ENCODE measurements at regions not wholly inside any gene's neighbourhood (a gene's known extent, or its start where the extent isn't known, plus 50 kb on each side); places are given as distances from the start of the nearest gene placed in this dataset.

DNA sequence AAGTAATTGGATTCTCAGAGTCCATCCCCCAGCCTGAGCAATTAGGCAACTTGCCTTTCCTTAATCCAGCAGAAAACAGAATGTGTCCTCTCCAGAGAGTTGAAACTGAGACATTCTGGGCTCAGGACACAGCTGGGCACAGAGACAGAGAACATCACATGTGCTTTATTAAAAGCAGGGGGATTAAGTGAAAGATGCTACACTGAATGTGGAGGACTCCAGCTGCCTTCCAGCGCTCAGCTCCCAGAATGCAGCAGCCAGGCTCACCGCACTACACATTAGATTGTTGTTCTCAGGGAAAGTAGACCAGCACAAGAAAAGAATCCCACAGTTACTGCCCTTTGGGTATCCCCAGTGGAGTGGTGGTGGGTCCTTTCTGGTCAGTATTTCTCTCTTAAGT, 141.6 kb upstream of the IL12B start:
- Histone ChIP-seq H3K4me2 (ENCODE audit: insufficient read depth, low read length) (no peak overlapping the region), H3K9me3 (ENCODE audit: low read depth, low read length) (peaks cover 6% of the 10 kb centered on the region), H3K4me3 (ENCODE audit: insufficient read depth, low read length) (no peak overlapping the region), H3K27me3 (ENCODE audit: insufficient read depth, low read length) (no peaks in the 10 kb centered on the region), H4K20me1 (ENCODE audit: insufficient read depth, low read length) (no peaks in the 10 kb centered on the region), H3K36me3 (ENCODE audit: insufficient read depth, low read length) (no peaks in the 10 kb centered on the region), H3K27ac (ENCODE audit: low read depth, low read length) (no peak overlapping the region), H2AFZ (ENCODE audit: low read length) (peak overlapping the region; percentile 58), H3K4me1 (ENCODE audit: insufficient read depth, low read length) (peaks cover 8% of the 10 kb centered on the region), H3K79me2 (ENCODE audit: insufficient read depth, low read length) (no peaks in the 10 kb centered on the region)
- no peak for DNase-seq (ENCODE audit: insufficient read length, low spot score, missing footprints)
- TF ChIP-seq, protein P1, sequence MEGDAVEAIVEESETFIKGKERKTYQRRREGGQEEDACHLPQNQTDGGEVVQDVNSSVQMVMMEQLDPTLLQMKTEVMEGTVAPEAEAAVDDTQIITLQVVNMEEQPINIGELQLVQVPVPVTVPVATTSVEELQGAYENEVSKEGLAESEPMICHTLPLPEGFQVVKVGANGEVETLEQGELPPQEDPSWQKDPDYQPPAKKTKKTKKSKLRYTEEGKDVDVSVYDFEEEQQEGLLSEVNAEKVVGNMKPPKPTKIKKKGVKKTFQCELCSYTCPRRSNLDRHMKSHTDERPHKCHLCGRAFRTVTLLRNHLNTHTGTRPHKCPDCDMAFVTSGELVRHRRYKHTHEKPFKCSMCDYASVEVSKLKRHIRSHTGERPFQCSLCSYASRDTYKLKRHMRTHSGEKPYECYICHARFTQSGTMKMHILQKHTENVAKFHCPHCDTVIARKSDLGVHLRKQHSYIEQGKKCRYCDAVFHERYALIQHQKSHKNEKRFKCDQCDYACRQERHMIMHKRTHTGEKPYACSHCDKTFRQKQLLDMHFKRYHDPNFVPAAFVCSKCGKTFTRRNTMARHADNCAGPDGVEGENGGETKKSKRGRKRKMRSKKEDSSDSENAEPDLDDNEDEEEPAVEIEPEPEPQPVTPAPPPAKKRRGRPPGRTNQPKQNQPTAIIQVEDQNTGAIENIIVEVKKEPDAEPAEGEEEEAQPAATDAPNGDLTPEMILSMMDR (IDR thresholded peaks at IDR 0.05; ENCODE audit: extremely low read depth, low read depth, low read length), result no peak

DNA sequence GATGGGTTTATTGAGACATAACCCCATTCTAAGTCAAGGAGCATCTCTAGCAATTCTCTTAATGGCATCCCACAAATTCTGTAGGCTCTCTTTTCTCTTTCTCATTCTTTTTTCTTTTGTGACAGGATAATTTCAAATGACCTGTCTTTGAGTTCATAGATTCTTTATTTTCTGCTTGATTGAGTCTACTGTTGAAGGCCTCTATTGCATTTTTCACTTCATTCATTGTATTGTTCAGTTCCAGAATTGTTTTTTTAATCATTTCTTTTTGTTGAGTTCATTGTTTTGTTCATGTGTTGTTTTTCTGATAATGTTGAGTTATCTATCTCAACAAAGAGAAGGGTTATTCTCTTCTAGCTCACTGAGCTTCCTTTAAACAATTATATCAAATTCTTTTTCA, 144.7 kb upstream of the IL12B start:
- no peak overlapping the region for H3K27ac ChIP-seq (ENCODE audit: low read depth, low read length)
- no peak overlapping the region for H3K4me3 ChIP-seq (ENCODE audit: insufficient read depth, low read length)
- H2AFZ ChIP-seq (ENCODE audit: low read length), result no peak overlapping the region
- H3K9me3 ChIP-seq (ENCODE audit: low read depth, low read length), result peaks cover 6% of the 10 kb centered on the region
- no peaks in the 10 kb centered on the region for H3K79me2 ChIP-seq (ENCODE audit: insufficient read depth, low read length)
- no peaks in the 10 kb centered on the region for H4K20me1 ChIP-seq (ENCODE audit: insufficient read depth, low read length)
- no peak overlapping the region for H3K4me2 ChIP-seq (ENCODE audit: insufficient read depth, low read length)
- DNase-seq (ENCODE audit: insufficient read length, low spot score, missing footprints), result no peak
- peaks cover 2% of the 10 kb centered on the region for H3K4me1 ChIP-seq (ENCODE audit: insufficient read depth, low read length)
- H3K27me3 ChIP-seq (ENCODE audit: insufficient read depth, low read length), result no peaks in the 10 kb centered on the region
- TF ChIP-seq, protein P1 (IDR thresholded peaks at IDR 0.05; ENCODE audit: extremely low read depth, low read depth, low read length), result no peak
- no peaks in the 10 kb centered on the region for H3K36me3 ChIP-seq (ENCODE audit: insufficient read depth, low read length)

DNA sequence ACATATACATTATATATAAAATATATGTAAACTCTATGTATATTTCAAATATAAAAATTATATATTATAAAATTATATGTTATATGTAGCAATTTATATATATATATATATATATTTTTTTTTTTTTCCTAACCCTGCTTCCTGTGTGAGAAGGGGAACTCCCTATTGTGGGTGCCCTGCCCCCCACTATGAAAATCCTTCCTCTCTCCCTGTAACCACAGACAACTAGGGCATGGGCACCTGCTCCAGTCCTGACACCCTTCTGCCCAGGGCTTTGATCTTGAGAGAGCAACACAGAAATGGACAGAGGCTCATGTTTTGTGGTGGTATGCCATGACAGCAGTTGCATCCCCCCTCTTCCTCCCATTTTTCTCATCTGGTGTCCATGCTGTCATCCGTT, 148.7 kb upstream of the IL12B start:
- no peak for DNase-seq (ENCODE audit: insufficient read length, low spot score, missing footprints)
- Histone ChIP-seq H3K4me1 (ENCODE audit: insufficient read depth, low read length) (no peaks in the 10 kb centered on the region), H2AFZ (ENCODE audit: low read length) (no peak overlapping the region), H4K20me1 (ENCODE audit: insufficient read depth, low read length) (no peaks in the 10 kb centered on the region), H3K4me2 (ENCODE audit: insufficient read depth, low read length) (no peak overlapping the region), H3K9me3 (ENCODE audit: low read depth, low read length) (peaks cover 6% of the 10 kb centered on the region), H3K4me3 (ENCODE audit: insufficient read depth, low read length) (no peak overlapping the region), H3K36me3 (ENCODE audit: insufficient read depth, low read length) (no peaks in the 10 kb centered on the region), H3K27me3 (ENCODE audit: insufficient read depth, low read length) (no peaks in the 10 kb centered on the region), H3K79me2 (ENCODE audit: insufficient read depth, low read length) (no peaks in the 10 kb centered on the region), H3K27ac (ENCODE audit: low read depth, low read length) (no peak overlapping the region)
- TF ChIP-seq, protein P1 (IDR thresholded peaks at IDR 0.05; ENCODE audit: extremely low read depth, low read depth, low read length), result no peak

DNA sequence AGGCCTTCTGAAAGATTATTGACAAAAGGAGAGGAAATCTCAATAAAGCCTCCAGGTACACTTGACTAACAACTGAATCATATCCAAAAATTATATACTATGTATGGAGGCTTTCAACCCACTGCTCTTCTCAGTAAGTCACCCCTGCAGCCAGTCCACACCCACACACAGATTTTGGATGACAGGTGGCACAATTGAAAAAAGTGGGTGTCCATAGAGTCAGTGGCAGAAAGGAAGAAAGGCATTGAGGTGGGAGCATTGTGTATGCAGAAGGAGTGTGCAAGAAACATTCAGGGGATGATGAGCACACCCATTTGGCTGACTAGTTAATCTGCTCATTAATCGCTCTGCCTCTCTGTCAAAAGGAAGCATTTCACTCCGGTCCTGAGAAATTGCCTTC, 150.6 kb upstream of the IL12B start:
- TF ChIP-seq, protein P1 (IDR thresholded peaks at IDR 0.05; ENCODE audit: extremely low read depth, low read depth, low read length), result no peak
- Histone ChIP-seq H3K4me2 (ENCODE audit: insufficient read depth, low read length) (no peak overlapping the region), H4K20me1 (ENCODE audit: insufficient read depth, low read length) (no peaks in the 10 kb centered on the region), H2AFZ (ENCODE audit: low read length) (no peak overlapping the region), H3K27ac (ENCODE audit: low read depth, low read length) (no peak overlapping the region), H3K4me3 (ENCODE audit: insufficient read depth, low read length) (no peak overlapping the region), H3K9me3 (ENCODE audit: low read depth, low read length) (no peaks in the 10 kb centered on the region), H3K79me2 (ENCODE audit: insufficient read depth, low read length) (no peaks in the 10 kb centered on the region), H3K27me3 (ENCODE audit: insufficient read depth, low read length) (no peaks in the 10 kb centered on the region), H3K36me3 (ENCODE audit: insufficient read depth, low read length) (no peaks in the 10 kb centered on the region), H3K4me1 (ENCODE audit: insufficient read depth, low read length) (no peaks in the 10 kb centered on the region)
- DNase-seq (ENCODE audit: insufficient read length, low spot score, missing footprints), result no peak

Data from osteoblast (primary cell).